NCI-H146 treated with DMSO at 0.1 percent for 48 hours (cell line): ENCODE measurements at regions not wholly inside any gene's neighbourhood (a gene's known extent, or its start where the extent isn't known, plus 50 kb on each side); places are given as distances from the start of the nearest gene placed in this dataset.

ENCODE experiments used
- DNase-seq: peaks from one replicate; lab custom pipeline; 2025; ENCODE audit not compliant: unreplicated experiment; lab: John Stamatoyannopoulos, UW

DNA sequence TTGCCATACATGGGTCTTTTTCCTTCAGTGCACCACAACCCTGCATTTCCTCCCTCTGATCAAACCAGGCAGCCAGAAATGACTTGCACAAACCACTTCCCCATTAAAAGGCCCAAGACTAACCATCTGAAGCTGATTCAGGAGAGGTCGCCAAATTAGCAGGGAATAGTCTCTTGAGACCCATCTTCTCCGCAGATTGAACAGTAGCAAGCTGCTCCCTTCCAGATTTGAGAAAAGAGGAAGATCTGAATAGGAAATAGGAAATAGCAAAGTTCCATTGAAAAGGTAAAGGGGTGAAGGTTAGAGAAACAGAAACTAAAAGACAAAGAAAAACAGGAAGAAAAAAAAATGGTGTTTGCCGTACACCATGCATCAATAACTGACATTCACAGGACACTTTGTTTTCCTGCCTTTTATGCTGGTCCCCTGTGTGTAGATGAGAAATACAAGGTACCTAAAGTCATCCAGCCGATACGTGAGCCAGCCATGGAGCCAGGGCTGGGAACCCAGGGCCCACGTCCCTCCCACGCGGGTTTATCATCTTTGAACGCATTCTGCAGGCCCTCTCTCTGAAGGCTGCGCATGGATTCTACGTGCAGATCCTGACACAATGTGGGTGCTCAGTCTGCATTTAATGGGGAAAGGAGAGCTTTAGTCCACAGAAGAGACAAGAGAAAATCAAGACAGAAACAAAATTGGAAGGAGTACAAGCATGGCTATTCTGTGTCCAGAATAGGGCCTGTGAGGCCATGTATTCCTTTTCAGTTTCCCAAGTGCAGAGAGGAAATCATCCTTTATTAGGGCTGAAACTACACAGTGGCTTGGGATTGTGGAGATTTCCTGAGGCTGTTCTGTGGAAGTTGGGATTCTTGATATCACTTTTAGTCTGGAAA lies 268.4 kb upstream of the NPVF start:
- no peak for DNase-seq

DNA sequence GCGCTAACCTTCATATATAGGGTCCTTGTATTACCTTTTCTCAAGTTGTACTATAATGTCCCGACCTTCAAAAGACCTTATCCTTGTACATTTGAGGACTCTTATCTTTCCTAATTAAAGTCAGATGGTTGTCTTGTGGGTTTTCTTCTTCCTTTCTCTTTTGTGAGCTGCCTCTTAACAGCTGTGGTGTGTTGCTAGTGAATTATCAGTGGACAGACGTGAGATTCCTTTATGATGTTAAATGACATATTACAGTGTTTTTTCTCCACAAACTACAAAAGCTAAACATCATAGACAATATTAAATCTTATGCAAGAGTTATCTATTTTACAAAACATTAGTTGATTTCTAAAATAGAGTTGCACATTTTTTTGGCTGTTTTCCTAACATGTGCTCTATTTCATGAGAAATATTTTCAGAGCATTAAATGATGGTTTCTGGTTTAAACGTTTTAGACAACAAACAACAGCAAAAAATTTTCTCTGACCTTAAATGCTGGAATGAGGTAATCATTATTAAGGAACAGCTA lies 272.2 kb upstream of the NPVF start:
- no peak for DNase-seq

DNA sequence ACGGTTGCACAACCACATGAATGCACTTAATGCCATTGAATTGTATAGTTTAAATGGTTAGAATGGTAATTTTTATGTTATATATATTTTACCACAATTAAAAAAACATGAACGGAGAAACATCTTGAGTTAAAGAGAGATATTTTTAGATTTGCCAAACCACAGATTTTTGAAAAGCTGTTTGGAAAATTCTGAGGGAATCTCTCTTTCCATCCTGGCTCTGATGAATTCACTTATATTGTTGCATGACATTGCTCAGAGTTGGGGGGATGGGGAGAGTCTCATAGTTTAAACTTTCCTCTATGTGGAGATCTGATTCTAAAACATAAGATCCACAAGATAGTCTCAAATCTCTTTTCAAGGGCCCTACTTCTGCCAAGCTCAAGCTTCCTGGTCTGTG lies 275.0 kb upstream of the NPVF start:
- no peak for DNase-seq

DNA sequence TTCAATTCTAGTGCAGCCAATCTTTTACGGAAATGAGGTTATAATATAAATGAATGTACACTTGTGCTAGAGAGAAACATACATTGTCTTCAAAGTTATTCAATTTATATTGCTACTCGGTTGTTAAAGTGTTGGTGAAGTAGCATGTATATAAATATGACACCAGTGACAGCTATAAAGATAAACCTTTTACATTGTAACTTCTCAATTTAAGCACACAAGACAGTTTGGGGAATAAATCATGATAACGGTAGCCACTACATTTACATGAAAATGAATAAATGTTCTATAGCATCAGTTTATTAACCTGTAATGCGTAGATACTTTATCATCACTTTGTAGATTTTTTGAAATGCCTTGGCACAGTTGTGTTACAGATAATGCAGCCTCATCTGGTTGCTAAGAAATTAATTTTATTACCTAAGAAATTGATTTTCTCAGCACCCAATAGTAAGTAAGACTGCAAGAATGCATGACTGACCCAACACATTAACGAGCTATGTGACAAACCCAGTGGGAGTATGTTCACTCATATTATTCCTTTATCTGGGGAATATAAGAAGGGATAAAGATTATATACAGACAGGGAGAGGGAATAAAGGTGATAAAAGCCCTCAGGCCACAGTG lies 283.9 kb upstream of the NPVF start:
- no peak for DNase-seq

DNA sequence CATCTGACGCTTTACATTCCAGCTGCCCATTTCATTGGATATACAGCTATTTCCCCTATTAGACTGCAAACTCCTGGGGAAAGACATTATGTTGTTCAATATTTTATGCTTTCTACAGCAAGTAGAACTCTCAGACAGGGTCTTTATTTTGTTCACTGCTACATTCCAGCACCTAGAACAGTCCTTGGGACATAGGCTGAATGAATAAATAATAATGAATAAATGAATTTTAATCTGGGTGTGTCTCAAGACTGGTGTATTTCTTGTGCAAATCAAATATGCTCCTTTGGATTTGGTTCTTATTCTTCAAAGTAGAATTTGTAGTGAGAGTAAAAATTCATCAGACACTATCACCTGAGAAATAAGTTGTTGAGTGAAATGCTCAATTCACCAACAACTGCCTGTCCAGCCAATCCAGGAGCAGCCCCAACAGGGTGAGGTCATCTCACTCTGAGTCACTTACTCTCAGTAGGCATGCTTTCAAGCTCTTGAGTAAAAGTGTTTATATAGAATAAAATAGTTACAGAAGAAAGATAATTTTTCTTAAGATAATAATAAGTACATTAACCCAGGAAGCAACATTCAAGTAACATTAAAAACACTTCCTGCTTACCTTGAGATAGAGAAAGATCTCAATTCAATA lies 287.5 kb upstream of the NPVF start:
- no peak for DNase-seq

DNA sequence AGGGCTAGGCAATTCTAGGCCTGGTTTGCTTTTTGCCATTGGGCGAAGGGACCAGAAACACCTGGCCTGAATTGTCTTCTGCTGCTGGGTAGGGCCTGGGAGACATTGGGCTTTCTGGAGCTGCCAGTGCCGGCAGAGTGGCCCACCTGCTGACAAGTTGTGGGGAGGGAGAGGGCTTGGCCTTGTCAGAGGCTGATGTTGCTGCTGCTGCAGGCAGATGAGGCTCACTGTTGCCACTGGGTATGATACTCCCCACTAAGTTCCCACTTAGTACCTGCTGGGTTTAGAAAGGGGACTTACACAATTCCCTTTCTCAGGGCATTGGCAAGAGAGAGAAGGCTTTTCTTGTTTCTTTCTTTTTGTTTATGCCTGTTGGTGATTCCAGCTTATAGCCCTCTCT lies 289.6 kb upstream of the NPVF start:
- DNase-seq, result no peak

DNA sequence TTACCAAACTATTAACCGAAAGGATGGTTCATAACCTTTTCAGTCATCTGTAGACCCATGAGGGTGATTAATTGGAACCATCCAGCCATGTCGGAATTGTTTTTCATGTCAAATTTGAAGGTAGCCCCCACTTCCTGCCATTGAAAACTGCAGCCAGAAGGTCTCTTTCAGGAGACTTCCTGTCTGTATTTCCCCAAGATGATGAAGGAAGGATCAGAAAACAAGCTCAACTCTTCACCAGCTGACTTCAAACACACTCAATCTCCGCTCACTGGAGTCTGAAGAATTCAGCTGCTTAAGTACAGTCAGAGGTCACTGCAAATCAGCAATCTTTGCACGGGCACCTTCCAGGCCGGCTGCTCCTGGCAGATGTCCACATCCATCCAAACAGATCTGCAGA lies 291.7 kb upstream of the NPVF start:
- no peak for DNase-seq

DNA sequence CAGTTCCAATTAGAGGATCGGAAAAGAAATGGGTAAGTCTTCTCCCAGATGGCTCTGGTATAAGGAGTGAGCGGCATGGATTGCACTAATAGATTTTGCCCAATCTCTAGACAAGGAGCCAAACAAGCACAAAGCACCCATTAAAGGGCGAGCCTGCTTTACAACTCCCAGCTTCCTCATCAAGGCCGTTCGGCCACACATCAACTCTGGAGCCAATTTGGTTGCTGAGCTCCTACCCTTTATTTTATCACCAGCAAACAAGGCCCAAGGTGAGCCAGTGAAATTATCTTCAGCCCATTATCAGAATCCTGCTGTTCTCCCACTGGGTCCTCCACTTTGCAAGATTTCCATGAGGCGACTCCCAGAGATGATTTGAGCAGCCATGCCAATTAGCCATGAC lies 292.2 kb upstream of the NPVF start:
- no peak for DNase-seq

DNA sequence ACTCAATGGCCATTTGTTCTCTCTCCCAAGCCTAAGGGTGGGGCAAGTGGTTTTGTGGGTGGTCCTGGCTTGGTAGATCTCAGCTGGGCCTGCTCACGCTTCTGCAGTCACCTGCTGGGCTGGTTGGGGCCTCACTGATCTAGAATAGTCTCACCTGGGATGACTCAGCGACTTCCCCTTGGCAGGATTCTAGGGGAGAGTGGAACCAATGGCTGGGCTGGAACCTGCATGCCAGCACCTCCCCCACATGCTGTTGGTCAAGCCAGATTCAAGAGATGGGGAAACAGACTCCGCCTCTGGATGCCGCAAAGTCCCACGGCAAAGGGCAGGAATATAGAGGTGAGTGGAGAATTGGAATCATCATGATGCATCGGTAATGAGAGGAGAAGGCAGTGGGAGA lies 292.9 kb upstream of the NPVF start:
- DNase-seq, result no peak

DNA sequence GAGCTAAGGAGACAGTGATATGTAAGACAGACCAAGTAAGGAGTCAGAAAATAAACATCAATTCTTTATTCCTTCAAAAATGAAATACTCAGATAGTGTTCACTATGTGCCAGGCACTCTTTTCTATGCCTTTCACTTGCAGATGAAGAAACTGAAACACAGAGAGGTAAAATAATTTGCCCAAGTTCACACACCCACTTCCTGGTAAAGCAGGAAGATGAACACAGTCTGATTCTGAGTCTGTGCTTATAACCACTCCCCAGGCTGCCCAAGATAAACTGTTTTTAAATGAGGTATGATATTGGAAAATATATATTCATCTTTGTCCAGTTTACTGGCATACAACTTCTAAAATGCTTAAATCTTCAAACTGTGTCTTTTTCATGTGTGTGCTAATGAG lies 294.4 kb upstream of the NPVF start:
- no peak for DNase-seq

DNA sequence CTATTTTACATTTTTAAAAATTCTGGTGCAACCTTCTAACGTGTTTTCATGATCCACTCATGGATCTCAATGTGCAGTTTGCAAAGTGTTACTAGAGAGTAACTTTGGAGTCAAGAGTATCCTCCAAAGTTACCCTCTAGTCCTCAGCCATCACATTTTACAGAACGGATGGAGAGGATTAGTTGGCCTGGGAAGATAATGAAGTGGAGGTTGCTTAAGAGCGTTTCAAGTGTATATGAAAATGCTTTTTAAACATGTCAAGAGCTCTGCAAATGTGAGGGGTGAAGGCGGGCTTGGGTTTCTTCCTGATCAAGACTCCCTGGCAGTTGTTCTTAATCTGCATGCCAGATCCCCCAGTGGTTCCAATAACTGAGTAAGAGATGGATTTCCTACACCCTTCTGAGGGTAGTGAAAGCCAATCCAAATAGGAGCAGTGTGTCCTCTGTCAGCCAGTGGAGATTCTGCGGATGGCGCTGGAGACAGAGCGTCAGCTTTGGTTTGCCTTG lies 299.4 kb upstream of the NPVF start:
- DNase-seq, result no peak

DNA sequence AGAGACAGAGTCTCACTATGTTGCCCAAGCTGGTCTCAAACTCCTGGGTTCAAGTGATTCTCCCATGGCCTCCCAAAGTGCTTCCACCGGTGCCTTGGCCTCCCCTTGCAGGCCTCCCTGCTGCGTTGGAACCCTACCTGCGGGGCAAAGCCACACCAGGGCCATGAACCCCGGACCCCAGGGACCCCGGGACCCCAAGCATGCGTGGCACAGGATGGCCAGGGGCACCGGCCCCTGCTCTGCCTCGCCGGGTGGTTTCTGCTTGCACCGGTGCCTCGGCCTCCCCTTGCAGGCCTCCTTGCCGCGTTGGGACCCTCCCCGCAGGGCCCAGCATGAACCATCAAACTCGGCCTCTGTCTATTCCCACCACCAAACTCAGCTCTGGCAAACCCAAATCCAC lies 301.0 kb upstream of the NPVF start:
- DNase-seq, result no peak

DNA sequence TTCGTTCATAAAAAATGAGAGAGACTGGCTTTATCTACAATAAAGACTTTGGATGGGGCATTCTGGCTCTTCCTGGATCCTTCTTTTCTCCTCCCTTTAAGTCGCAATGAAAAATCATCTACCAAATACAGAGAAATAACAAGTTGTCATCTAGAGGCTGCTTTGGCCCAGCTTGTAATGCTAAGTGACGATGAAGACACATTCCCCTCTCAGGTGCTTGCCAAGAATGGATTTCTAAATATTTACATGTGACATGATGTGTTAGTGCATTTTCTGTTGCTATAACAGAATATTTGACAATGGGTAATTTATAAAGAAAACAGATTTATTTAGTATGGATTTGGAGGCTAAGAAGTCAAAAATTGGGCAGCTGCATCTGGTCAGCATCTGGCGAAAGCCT lies 308.6 kb upstream of the NPVF start:
- no peak for DNase-seq

DNA sequence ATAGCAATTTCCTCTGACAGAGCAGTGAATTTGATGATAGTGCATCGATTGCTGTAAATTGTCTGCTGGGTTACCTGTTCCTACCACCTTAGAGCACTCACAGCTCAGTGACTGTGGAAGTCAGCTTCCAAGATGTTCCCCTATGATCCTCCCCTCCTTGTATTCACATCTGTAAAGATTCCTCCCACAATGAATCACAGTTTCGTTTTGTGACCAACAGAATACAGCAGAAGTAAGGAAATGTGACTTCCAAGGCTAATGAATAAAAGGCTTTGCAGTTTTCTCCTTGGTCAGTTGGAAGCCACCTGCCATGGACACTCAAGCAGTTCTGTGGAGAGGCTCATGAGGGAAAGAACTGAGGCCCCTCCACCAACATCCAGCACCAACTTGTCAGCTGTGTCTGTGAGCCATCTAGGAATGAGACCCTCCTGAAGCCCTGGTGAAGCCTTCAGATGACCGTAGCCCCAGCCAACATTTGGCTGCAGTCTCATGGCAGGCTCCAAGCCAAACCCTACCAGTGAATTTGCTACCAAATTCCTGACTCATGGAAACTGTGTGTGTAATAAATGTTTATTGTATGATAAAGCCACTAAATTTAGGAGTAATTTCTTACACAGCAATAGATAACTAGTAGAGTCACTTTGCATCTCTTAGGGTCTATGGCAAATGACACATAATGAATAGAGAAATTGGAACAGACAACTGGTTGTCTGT lies 309.5 kb upstream of the NPVF start:
- no peak for DNase-seq

DNA sequence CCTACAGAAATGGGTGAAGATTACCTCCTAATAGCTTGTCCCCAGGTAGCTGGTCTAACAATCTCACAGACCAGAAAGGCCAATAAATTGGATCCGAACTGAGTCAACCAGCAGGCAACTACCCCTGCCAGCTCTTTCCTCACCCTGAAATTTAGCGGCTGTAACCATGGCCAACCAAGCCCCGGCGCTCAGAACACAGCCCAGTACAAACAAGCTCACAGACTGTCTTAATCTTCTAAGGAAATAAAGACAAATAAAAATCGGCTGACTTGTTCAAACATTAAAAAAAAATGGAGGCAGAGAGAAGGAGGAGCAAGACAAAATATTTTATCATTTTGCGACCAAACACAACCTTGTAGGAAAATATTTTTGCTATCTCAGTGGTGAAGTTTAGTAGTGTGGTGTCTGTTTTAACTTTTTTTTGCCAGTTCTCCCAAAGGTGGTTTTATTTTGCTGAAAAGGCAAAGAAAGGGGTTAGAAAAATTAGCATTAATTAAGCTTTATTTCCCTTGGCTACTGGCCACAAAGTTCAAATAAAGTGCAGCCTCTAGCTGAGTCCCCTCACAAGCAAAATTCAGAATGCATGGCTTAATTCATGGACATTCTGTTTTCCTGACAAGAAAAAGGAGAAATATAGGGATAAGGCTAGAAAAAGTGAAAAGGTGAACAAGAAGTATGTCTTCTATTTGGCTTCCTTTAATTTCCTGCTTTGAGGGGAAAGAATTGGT lies 313.0 kb upstream of the NPVF start:
- no peak for DNase-seq

DNA sequence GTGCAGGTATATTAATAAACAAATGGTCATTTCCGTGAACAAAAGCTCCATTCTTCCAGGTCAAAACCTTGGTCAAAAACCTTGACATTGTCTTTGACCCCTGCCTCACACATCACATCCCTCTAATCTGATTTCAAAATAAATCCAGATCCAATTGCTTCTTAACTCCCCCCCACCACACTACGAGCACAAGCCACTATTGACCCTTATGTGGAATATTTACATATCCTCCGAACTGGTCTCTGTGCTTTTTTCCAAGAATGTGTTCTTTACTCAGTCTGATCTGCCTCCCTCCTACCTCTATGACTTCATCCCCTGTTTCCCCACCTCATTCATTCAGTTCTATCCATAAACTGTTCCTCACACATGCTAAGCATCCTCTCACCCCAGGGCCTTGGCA lies 313.6 kb upstream of the NPVF start:
- DNase-seq, result no peak

DNA sequence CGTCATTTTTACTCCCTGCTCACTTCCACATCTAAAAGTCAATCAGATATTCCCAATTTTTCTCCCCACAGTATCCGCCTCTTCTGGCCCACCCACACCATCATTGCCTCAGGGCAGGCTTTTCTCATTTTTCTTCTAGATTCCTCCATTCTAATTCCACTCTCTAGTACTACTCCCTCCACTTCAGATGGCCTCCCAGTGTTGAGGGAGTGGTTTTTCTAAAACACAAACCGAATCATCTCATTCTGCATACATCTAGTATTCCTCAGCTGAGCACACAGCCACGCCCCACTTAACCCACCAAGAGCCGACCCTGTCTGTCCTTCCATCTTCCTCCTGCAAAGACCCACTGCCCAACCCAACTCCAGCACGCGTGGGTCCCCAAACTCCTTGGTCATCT lies 314.9 kb upstream of the NPVF start:
- DNase-seq, result no peak

DNA sequence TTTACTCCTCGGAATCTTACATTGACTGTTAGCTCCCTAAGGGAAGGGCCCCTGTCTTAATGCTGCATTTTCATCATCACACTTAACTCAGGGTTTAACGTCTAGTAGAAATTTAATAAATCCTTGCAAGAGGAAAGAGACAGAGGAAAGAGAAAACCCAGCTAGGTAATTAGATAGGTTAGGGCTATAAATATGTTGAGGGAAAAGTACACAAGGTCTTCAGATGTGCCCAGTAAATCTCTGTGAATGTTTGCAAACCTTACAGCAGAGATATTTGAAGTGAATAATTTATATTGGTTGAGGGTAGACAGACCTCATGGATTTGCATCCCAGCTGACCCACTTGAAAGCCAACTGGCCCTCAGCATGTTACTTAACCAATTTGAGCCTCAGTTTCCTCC lies 315.5 kb upstream of the NPVF start:
- no peak for DNase-seq

DNA sequence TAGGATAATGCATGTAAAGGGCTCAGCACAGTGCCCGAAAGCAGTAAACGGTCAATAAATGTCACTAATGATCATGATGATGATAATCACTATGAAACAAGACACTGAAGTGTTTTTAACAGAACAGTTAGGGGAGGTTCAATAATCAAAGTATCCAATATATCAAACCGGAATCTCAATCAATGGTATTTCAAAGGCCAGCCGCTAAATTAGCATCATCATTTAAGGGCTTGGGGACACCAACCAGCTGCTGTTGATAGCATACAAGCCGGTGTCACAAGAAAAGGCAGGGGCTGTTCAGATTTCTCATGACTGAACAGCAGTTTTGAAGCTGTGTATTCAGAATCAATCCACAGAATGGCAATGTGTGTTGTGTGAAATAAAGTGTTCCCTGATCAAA lies 316.0 kb upstream of the NPVF start:
- DNase-seq, result no peak

DNA sequence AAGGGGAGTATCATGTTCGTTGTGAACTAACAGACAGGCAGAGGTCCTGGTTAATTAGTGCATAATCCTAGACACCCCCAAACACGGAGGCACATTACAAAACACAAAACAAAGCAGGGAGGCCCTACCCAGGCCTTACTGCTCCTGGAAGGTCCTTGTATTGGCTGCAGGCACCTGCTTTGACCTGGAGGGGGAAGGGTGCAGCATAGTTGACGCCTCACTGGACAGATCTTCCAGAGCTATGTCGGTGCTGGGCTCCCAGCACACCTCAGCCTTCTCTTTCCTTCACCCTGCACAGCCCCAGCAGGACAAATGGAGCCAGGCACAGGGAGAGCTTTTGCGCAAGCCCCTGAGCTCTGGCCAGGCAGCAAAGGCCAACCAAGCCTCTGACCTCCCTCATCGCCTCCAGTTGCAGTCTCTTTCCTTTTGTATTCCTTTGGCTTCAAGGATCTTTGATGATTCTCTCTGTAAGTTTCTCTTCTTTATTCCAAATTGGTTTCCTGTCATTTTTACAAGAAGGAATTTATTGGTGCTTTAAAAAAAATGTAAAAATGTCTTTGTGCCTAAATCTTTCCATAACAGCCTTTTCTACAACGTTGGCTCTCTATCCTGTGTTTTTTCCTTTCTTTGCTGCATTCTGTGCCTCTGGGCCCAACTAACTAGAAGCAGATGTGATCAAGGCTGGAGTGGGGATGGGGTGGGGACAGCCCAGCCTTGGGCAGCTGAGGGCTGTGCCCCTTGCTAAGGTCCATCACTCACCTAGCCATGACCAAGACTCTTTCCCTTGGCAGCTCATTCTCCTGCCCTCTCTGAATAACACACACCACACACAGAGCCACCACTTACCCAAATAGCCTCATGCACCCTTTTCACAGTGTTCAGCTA lies 317.1 kb upstream of the NPVF start:
- DNase-seq, result no peak
